Activated CD4-positive, alpha-beta T cell treated with anti-CD3 and anti-CD28 coated beads, Interleukin-2, amount 10 ng/mL, durations not matched to agents 7 days and 5 days (primary cell): ENCODE measurements at regions not wholly inside any gene's neighbourhood (a gene's known extent, or its start where the extent isn't known, plus 50 kb on each side); places are given as distances from the start of the nearest gene placed in this dataset.

ENCODE experiments used
- CTCF ChIA-PET: fragments of 350-600 bp; sonication (Branson Sonifier 250); formaldehyde crosslinking; loops from one replicate; lab custom pipeline; 2021; ENCODE audit warnings: antibody characterized with exemption; lab: Charles Lee
- POLR2A ChIA-PET: fragments of 350-600 bp; sonication (Branson Sonifier 250); formaldehyde crosslinking; loops from one replicate; lab custom pipeline; 2021; ENCODE audit warnings: antibody characterized with exemption; lab: Charles Lee
- DNase-seq: peaks from one replicate; pipeline ENCODE4 v3.0.0-alpha.2; 2020
- H3K27ac Mint-ChIP-seq: one replicate; pipeline ENCODE4 v1.8.0; 2021; ENCODE audit warnings: mild to moderate bottlenecking, moderate library complexity, mixed read lengths
- H3K27me3 Mint-ChIP-seq: one replicate; pipeline ENCODE4 v1.8.0; 2021; ENCODE audit warnings: mixed read lengths
- H3K36me3 Mint-ChIP-seq: one replicate; pipeline ENCODE4 v1.8.0; 2021; ENCODE audit warnings: low read depth, mixed read lengths
- H3K4me1 Mint-ChIP-seq: one replicate; pipeline ENCODE4 v1.8.0; 2021; ENCODE audit warnings: mixed read lengths
- H3K4me3 Mint-ChIP-seq: one replicate; pipeline ENCODE4 v1.8.0; 2021; ENCODE audit warnings: mild to moderate bottlenecking, moderate library complexity, mixed read lengths
- H3K9me3 Mint-ChIP-seq: one replicate; pipeline ENCODE4 v1.8.0; 2021; ENCODE audit warnings: mixed read lengths

DNA sequence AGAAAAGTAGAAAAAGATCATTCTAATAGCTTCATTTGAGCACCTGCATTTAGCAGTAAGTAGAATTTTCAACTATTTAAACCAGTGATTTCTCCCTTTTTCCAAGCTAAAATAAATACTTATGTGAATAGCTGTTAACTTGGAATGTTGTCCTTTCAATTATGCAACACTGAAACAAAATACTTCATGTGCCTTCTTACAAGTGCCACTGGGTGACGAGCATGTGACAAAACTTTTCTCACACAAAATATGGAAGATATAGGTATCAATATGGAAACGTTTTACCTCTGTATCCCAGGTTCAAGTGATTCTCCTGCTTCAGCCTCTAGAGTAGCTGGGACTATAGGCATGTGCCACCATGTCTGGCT is 708.3 kb downstream of the STIM2 start:
- Mint-ChIP-seq H3K27me3 (no peaks in the 10 kb centered on the region), H3K27ac (no peak overlapping the region), H3K4me1 (no peaks in the 10 kb centered on the region), H3K36me3 (no peaks in the 10 kb centered on the region), H3K9me3 (no peaks in the 10 kb centered on the region), H3K4me3 (no peak overlapping the region)
- ChIA-PET CTCF (no interaction called here), POLR2A (no interaction called here)
- DNase-seq, result no peak

DNA sequence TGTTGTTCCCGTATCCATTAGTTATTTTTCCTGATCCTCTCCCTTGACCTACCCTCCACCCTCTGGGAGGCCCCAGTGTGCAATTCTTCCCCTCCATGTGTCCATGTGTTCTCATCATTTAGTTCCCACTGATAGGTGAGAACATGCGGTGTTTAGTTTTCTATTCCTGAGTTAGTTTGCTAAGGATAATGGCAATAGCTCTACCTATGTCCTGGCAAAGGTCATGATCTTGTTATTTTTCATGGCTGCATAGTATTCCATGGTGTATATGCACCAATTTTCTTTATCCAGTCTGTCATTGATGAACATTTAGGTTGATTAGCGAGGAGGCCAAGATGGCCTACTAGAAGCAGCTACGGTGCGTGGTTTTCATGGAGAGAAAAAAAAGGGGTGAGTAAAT is 714.1 kb downstream of the STIM2 start:
- Mint-ChIP-seq H3K27ac (no peak overlapping the region), H3K4me1 (no peaks in the 10 kb centered on the region), H3K9me3 (peaks cover 4% of the 10 kb centered on the region), H3K36me3 (no peaks in the 10 kb centered on the region), H3K4me3 (no peak overlapping the region), H3K27me3 (no peaks in the 10 kb centered on the region)
- ChIA-PET POLR2A (no interaction called here), CTCF (no interaction called here)
- DNase-seq, result no peak

- Mint-ChIP-seq H3K9me3 (peaks cover 4% of the 10 kb centered on the region), H3K4me1 (no peaks in the 10 kb centered on the region), H3K27me3 (no peaks in the 10 kb centered on the region), H3K36me3 (no peaks in the 10 kb centered on the region), H3K27ac (no peak overlapping the region), H3K4me3 (no peak overlapping the region)
- DNase-seq, result no peak
- ChIA-PET POLR2A (no interaction called here), CTCF (no interaction called here)
These were observed 717.3 kb downstream of the STIM2 start for GRCh38 chr4:27577951-27578350.

- H3K27me3 Mint-ChIP-seq, result no peaks in the 10 kb centered on the region
- H3K4me3 Mint-ChIP-seq, result no peak overlapping the region
- no peaks in the 10 kb centered on the region for H3K9me3 Mint-ChIP-seq
- ChIA-PET POLR2A (no interaction called here), CTCF (no interaction called here)
- no peaks in the 10 kb centered on the region for H3K4me1 Mint-ChIP-seq
- H3K27ac Mint-ChIP-seq, result no peak overlapping the region
- H3K36me3 Mint-ChIP-seq, result no peaks in the 10 kb centered on the region
- no peak for DNase-seq
These were observed 732.1 kb downstream of the STIM2 start for GRCh38 chr4:27592738-27593137.

DNA sequence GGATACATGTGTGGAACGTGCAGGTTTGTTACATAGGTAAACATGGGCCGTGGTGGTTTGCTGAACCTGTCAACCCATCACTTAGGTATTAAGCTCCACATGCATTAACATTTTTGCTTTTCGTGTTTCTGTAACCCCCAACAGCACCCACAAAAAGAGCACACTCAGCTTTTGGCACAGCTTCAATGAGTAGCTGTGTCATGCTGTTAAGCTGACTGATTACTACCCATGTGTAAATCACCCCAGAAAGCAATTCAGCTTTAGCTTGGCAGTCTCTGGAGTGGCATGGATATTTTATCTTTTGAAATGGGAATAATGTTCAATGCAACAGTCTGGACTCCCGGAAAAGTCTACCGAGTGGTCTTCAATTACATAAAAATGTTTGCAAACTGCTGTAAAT is 734.3 kb downstream of the STIM2 start:
- POLR2A ChIA-PET, result no interaction called here
- Mint-ChIP-seq H3K4me1 (no peaks in the 10 kb centered on the region), H3K36me3 (no peaks in the 10 kb centered on the region), H3K27ac (no peak overlapping the region), H3K9me3 (no peaks in the 10 kb centered on the region), H3K4me3 (no peak overlapping the region), H3K27me3 (no peaks in the 10 kb centered on the region)
- no peak for DNase-seq
- CTCF ChIA-PET, result no interaction called here

GRCh38 chr4:27595571-27596360 is 735.1 kb downstream of the STIM2 start:
- no peak overlapping the region for H3K4me3 Mint-ChIP-seq

GRCh38 chr4:27602172-27602571 is 741.5 kb downstream of the STIM2 start:
- Mint-ChIP-seq H3K9me3 (peaks cover 2% of the 10 kb centered on the region), H3K27me3 (no peaks in the 10 kb centered on the region), H3K36me3 (no peaks in the 10 kb centered on the region), H3K4me3 (no peak overlapping the region), H3K4me1 (no peaks in the 10 kb centered on the region), H3K27ac (no peak overlapping the region)
- DNase-seq, result no peak
- POLR2A ChIA-PET, result no interaction called here
- CTCF ChIA-PET, result no interaction called here

More at GRCh38 chr4:27595571-27596360, 735.1 kb downstream of the STIM2 start:
- Mint-ChIP-seq H3K36me3 (no peaks in the 10 kb centered on the region), H3K9me3 (no peaks in the 10 kb centered on the region), H3K4me1 (no peaks in the 10 kb centered on the region), H3K27ac (no peak overlapping the region), H3K27me3 (no peaks in the 10 kb centered on the region)
- CTCF ChIA-PET, result no interaction called here
- DNase-seq, result no peak
- POLR2A ChIA-PET, result no interaction called here

GRCh38 chr4:27604692-27605091 is 744.1 kb downstream of the STIM2 start:
- CTCF ChIA-PET, result interaction anchor here (0.6 kb wide), 1 partner anchor 971 kb away, joined by 3 read pairs; no protein-coding TSS in a partner anchor
- no peaks in the 10 kb centered on the region for H3K27me3 Mint-ChIP-seq
- H3K4me3 Mint-ChIP-seq, result no peak overlapping the region
- peaks cover 4% of the 10 kb centered on the region for H3K9me3 Mint-ChIP-seq
- DNase-seq, result no peak
- H3K36me3 Mint-ChIP-seq, result no peaks in the 10 kb centered on the region
- POLR2A ChIA-PET, result no interaction called here
- no peak overlapping the region for H3K27ac Mint-ChIP-seq
- no peaks in the 10 kb centered on the region for H3K4me1 Mint-ChIP-seq

- no peak overlapping the region for H3K27ac Mint-ChIP-seq
- ChIA-PET CTCF (no interaction called here), POLR2A (no interaction called here)
- DNase-seq, result no peak
- no peaks in the 10 kb centered on the region for H3K36me3 Mint-ChIP-seq
- no peaks in the 10 kb centered on the region for H3K27me3 Mint-ChIP-seq
- no peaks in the 10 kb centered on the region for H3K4me1 Mint-ChIP-seq
- no peaks in the 10 kb centered on the region for H3K9me3 Mint-ChIP-seq
- no peak overlapping the region for H3K4me3 Mint-ChIP-seq
These were observed 755.5 kb downstream of the STIM2 start for GRCh38 chr4:27616166-27616565.

DNA sequence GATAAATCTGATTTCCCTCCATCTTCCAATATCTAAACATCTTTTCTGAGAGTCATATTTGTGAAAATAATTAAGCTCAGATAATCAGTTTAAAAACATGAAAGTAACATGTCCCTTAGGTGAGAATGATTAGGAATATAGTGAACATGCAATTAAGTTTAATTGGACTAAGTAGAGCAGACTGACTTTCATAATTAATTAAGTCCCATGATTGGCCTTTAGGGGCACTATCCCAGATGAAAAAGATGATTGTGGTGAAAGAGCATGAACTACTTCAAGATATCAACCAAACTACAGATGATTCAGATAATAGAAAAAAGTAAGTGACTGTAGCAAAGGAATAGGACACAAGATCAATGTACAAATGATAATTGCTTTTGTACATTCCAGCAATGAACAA is 758.8 kb downstream of the STIM2 start:
- H3K9me3 Mint-ChIP-seq, result no peaks in the 10 kb centered on the region
- H3K4me3 Mint-ChIP-seq, result no peak overlapping the region
- POLR2A ChIA-PET, result no interaction called here
- DNase-seq, result no peak
- CTCF ChIA-PET, result no interaction called here
- no peak overlapping the region for H3K27ac Mint-ChIP-seq
- H3K27me3 Mint-ChIP-seq, result no peaks in the 10 kb centered on the region
- no peaks in the 10 kb centered on the region for H3K36me3 Mint-ChIP-seq
- no peaks in the 10 kb centered on the region for H3K4me1 Mint-ChIP-seq

- no peaks in the 10 kb centered on the region for H3K27me3 Mint-ChIP-seq
- CTCF ChIA-PET, result no interaction called here
These were observed 760.2 kb downstream of the STIM2 start for GRCh38 chr4:27620886-27621285.

DNA sequence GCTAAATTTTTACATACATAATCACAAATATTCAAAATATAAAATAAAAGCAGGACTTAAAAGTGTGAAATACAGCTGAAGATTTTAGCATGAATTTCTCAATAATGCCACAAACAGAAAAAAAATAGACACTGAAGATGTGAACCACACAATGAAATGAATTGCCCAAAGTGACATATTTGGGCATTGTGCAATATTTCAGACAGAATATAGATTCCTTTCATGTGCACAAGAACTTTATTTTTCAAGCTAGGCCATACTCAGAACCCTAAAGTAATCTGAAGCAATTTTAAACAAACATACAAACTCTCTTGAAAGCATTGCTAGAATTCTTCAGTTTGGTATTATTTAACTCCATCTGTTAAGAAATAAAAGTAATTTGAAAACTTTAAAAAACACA is 764.1 kb downstream of the STIM2 start:
- POLR2A ChIA-PET, result no interaction called here
- H3K27me3 Mint-ChIP-seq, result no peaks in the 10 kb centered on the region
- no peak overlapping the region for H3K27ac Mint-ChIP-seq
- DNase-seq, result no peak
- H3K4me1 Mint-ChIP-seq, result no peaks in the 10 kb centered on the region
- no peaks in the 10 kb centered on the region for H3K9me3 Mint-ChIP-seq
- H3K4me3 Mint-ChIP-seq, result no peak overlapping the region
- no peaks in the 10 kb centered on the region for H3K36me3 Mint-ChIP-seq
- CTCF ChIA-PET, result no interaction called here

More at GRCh38 chr4:27620886-27621285, 760.2 kb downstream of the STIM2 start:
- Mint-ChIP-seq H3K27ac (no peak overlapping the region), H3K4me3 (no peak overlapping the region), H3K36me3 (no peaks in the 10 kb centered on the region), H3K9me3 (no peaks in the 10 kb centered on the region), H3K4me1 (no peaks in the 10 kb centered on the region)
- DNase-seq, result no peak
- POLR2A ChIA-PET, result no interaction called here

- ChIA-PET CTCF (interaction anchor here (0.7 kb wide), 1 partner anchor 1796 kb away, joined by 4 read pairs; no protein-coding TSS in a partner anchor), POLR2A (no interaction called here)
- H3K9me3 Mint-ChIP-seq, result no peaks in the 10 kb centered on the region
- DNase-seq, result no peak
- no peaks in the 10 kb centered on the region for H3K27me3 Mint-ChIP-seq
- H3K27ac Mint-ChIP-seq, result no peak overlapping the region
- no peak overlapping the region for H3K4me3 Mint-ChIP-seq
- no peaks in the 10 kb centered on the region for H3K4me1 Mint-ChIP-seq
- no peaks in the 10 kb centered on the region for H3K36me3 Mint-ChIP-seq
These were observed 768.0 kb downstream of the STIM2 start for GRCh38 chr4:27628609-27629008.
